ENCODE measurements at regions not wholly inside any gene's neighbourhood (a gene's known extent, or its start where the extent isn't known, plus 50 kb on each side); places are given as distances from the start of the nearest gene placed in this dataset.

GRCh38 chr13:47349211-47349610, 452.4 kb upstream of the HTR2A start:
- intact Hi-C loops (cut with DNase I; ENCODE audit: low total_unique reads): no loop called here
- no peak for DNase-seq (ENCODE audit: low spot score in 2 of 2)
- H3K4me1 ChIP-seq: no peaks in the 10 kb centered on the region
- TF ChIP-seq CTCF (IDR thresholded peaks at IDR 0.05) (no peak), POLR2AphosphoS5 (IDR thresholded peaks at IDR 0.05) (no peak), POLR2A (IDR thresholded peaks at IDR 0.05) (no peak)
- no peak overlapping the region for H3K4me3 ChIP-seq
- H3K9me3 ChIP-seq: peaks cover 0 to 3% of the 10 kb centered on the region in 2 donors
- no peak overlapping the region for H3K27ac ChIP-seq
- H3K36me3 ChIP-seq: no peaks in the 10 kb centered on the region
- H3K27me3 ChIP-seq: no peaks in the 10 kb centered on the region

- no peak overlapping the region for H3K4me3 ChIP-seq
- no peaks in the 10 kb centered on the region for H3K4me1 ChIP-seq
- H3K27ac ChIP-seq: no peak overlapping the region
- H3K9me3 ChIP-seq: peaks cover 0 to 8% of the 10 kb centered on the region in 2 donors
- no peaks in the 10 kb centered on the region for H3K27me3 ChIP-seq
- no peak for TF ChIP-seq POLR2A (IDR thresholded peaks at IDR 0.05)
- TF ChIP-seq CTCF (IDR thresholded peaks at IDR 0.05): no peak
- no peak for TF ChIP-seq POLR2AphosphoS5 (IDR thresholded peaks at IDR 0.05)
- no peak for DNase-seq (ENCODE audit: low spot score in 2 of 2)
- intact Hi-C loops (cut with DNase I; ENCODE audit: low total_unique reads): no loop called here
- no peaks in the 10 kb centered on the region for H3K36me3 ChIP-seq
These were observed 441.1 kb upstream of the HTR2A start for GRCh38 chr13:47337781-47338507.

GRCh38 chr13:47334173-47334572, 437.3 kb upstream of the HTR2A start:
- no peaks in the 10 kb centered on the region for H3K36me3 ChIP-seq
- no peak overlapping the region for H3K4me3 ChIP-seq
- H3K27me3 ChIP-seq: no peaks in the 10 kb centered on the region
- no peak for TF ChIP-seq CTCF (IDR thresholded peaks at IDR 0.05)
- TF ChIP-seq POLR2AphosphoS5 (IDR thresholded peaks at IDR 0.05): no peak
- no peak for TF ChIP-seq POLR2A (IDR thresholded peaks at IDR 0.05)
- DNase-seq (ENCODE audit: low spot score in 2 of 2): no peak
- no peaks in the 10 kb centered on the region for H3K9me3 ChIP-seq
- intact Hi-C loops (cut with DNase I; ENCODE audit: low total_unique reads): no loop called here
- peak overlapping the region in 1 of 2 donors; percentile 48 for H3K27ac ChIP-seq
- H3K4me1 ChIP-seq: no peaks in the 10 kb centered on the region

GRCh38 chr13:47332149-47332548, 435.3 kb upstream of the HTR2A start:
- Histone ChIP-seq H3K36me3 (no peaks in the 10 kb centered on the region), H3K9me3 (no peaks in the 10 kb centered on the region)

More at GRCh38 chr13:47332149-47332548, 435.3 kb upstream of the HTR2A start:
- H3K27me3 ChIP-seq: no peaks in the 10 kb centered on the region
- intact Hi-C loops (cut with DNase I; ENCODE audit: low total_unique reads): no loop called here
- no peak overlapping the region for H3K27ac ChIP-seq
- no peaks in the 10 kb centered on the region for H3K4me1 ChIP-seq
- TF ChIP-seq POLR2AphosphoS5 (IDR thresholded peaks at IDR 0.05): no peak
- no peak for TF ChIP-seq POLR2A (IDR thresholded peaks at IDR 0.05)
- TF ChIP-seq CTCF (IDR thresholded peaks at IDR 0.05): no peak
- no peak overlapping the region for H3K4me3 ChIP-seq
- DNase-seq (ENCODE audit: low spot score in 2 of 2): no peak
